Left cardiac atrium (tissue), 4 donors: ENCODE measurements at regions not wholly inside any gene's neighbourhood (a gene's known extent, or its start where the extent isn't known, plus 50 kb on each side); places are given as distances from the start of the nearest gene placed in this dataset.
A peak's percentile ranks its signal among the peaks of the same experiment; 100 is the strongest.

Experiments
- ATAC-seq, 2 donors: fragments of 200-7000 bp; cut with Tn5 transposase; one replicate each; pipeline ENCODE4 v1.9.1; 2020; ENCODE audit warnings: mild to moderate bottlenecking in 2 of 2, moderate library complexity in 2 of 2
- DNase-seq: peaks from one replicate; pipeline ENCODE4 v3.0.0-alpha.2; 2020
- intact Hi-C, 2 donors: fragments of 100-400 bp; cut with DNase I; formaldehyde crosslinking; loops; one replicate each; pipeline versions ENCODE4 v1.14.1 to v1.15.1; 2022 to 2023
- donor health status: DM: no; HTN: yes; CAD: no.
- donor health status: DM: no; HTN: yes; CAD: no; lungs with severe emphysema.
- donor health status: DM: yes; HTN: yes; CAD: no.
- donor health status: Dilated cardiomyopathy.

DNA sequence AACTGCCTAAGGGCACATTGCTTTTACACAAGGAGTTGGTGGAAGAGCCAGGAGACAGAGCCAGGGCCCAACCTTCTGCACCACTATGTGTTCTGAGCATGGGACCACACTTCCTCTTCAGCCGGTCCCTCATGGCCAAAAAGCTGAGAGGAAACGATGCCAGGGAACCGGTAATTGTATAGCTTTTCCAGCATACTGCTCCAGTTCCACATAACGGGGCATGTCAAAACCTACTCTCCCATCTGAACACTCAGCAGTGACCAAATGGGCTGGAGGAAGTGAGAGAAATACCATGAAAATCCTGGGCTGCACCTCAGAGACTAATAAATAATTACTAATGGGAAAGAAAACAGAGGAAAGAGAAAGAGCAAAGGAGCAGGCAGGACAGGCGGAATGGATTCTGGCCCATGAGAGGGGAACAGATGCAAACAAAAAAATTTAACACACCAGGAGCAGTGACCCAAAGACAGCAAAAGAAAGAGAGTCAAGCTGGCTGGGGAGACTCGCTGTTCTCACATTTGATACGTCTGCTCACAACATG, 52.0 kb upstream of the BMP2 start:
- DNase-seq (no peak), ATAC-seq (peak in 1 of 2 donors; percentile 21)
- intact Hi-C loops: no loop called here

DNA sequence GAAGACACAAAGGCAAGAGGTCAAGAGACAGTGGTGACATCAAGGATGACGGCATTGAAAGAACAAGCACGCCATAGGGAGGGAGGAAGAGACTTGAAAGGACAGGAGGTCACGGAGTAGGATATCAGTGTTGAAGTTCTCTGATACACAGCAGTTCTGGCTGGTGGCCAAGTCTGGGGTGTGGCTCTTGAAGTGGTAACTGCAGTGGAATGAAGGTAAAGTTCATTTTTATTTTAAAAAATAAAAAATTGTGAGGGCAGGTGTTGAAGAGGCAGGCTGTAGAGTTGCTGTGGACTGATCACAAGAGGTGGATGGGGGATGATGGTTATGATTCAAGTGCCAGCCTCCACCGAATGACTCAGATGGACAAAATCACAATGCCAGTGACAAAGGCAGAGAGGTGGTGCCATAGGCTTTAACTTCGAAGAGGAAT, 53.2 kb upstream of the BMP2 start:
- intact Hi-C loops: no loop called here
- peak in 1 of 2 donors; percentile 17 for ATAC-seq
- DNase-seq: peak; percentile 34

DNA sequence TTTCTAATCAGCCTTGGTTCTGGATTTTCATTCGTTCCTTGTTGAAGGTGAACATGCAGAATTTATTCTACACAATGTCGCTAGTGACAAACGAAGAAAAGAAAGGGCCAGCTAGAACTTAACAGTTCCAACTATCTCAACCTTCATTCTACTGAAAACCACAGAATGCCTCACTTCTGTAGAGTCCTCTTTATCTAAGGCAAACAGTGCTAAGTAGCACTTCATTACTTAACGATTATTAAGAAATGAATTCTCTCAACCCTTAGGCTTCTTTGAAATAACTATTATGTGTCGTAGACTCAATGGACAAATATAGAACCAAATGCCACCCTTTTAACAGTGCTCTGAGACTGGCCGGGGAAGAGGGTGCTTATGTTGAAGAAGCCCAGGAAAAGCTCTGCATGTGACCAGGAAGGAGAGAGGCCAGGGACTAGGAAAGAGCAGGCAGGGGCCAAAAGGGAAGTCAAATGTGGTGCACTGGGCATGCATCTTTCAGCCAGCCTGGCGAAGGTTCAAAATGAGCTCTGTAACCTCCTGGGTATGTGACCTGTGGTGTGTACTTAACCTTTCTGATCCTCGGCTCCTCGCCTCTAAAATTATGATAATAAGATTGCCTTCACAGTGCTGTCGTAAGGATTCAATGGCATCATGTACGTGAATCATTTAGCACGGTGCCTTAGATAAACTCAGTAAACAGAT, 55.4 kb upstream of the BMP2 start:
- intact Hi-C loops: no loop called here
- ATAC-seq: peak in 1 of 2 donors; percentile 13

DNA sequence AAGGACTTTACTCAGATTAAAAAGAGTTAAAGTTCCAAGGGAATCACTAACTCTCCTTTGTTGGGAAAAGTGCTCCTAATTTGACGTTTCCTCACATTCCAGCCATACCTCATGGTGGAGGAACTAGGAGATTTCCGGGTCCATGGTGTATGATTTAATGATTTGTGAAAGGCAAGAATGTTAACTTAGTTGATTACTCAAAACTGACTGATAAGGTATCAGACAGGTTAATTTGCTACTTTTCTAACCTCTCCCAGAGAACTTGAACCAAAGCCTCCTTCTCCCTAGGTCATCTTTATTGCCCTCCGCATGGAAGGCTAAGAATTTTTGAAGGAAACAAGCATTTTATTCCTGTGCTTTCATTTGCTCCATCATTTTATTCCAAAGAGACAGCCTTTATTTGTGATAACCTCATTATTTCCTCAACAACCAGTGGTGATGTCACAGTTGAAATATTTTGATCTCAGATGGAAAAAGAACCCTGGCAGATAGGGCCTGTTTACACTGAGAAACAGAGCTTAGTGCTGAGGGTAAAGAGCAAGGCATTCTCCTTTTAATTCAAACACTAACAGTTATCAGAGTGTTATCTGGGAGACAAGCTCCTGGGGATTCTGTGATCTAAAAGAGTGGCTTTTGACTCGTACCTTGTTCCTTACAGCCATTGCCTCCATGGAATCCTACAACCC, 57.4 kb upstream of the BMP2 start:
- intact Hi-C loops: no loop called here
- ATAC-seq (no peak), DNase-seq (no peak)

More for the DNA sequence above, 55.4 kb upstream of the BMP2 start:
- DNase-seq: no peak

DNA sequence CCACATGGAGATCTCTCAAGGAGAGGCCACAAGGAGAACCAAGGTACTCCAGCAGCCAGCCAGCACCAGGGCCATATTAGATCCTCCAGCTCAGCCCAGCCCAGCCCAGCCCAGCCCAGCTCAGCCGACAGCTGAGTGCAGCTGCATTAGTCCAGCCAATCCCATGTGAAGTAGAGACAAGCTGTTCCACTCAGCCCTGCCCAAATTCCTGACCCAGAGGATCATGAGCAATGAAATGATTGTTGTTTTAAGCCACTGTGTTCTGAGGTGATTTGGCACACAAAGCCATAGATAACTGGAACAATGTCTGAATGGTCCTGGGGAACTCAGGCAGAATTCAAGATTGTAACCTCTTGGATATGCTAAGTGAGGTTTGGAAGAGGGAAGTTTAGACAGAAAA, 59.5 kb upstream of the BMP2 start:
- intact Hi-C loops: no loop called here
- DNase-seq (peak; percentile 76), ATAC-seq (peak; percentile 64 to 95)

DNA sequence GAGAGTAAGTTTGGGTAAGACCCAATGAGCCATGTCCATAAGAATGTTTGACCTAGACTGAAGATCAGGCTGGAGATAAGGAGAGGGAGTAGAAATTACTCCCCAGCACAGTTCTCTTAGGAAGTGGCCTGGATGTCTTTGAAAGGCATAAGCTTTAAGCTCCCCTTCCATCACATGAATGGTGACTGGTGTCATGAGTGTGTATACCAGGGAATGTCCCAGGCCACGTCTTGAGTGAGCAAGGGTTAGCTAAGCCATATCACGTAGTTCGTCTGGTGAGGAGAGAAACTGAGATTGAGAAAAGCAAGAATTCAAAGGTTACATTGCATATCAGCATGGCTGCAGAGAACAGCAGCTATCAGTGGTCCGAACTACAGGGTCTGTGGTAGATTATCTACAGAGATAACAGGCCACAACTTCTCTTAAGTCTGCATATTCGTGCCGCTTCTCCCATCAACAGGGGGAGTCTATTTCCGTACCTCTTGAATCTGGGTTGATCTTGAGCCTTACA, 60.1 kb upstream of the BMP2 start:
- ATAC-seq (no peak), DNase-seq (no peak)
- intact Hi-C loops: no loop called here

DNA sequence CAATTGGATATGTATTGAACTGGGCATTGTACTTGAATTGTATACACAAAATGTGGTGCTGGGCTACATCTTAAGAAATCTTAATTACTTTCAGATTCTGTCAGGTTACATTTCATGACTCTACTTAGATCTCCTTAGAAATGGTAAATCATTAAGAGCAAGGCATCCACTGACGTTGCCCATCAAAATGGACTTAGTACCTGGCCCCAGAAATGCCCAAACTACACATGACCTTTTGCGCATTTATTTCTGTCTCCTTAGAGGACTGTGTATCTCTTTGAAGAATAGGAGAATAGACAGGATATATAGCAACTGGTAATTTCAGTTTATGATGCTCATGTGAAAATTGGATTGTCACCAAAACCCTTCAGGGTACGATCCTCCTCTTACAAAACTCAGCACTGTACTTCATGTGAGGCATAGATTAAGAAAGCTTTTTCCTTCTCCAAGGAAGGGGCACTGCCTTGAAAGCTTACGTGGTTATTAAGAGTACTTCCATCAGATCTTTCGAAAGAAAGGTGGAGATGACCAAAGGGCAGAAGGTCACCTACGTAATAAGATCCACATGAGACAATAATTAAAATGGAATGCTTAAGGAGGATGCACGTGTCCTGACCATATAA, 61.4 kb upstream of the BMP2 start:
- intact Hi-C loops: no loop called here
- ATAC-seq (no peak), DNase-seq (no peak)

DNA sequence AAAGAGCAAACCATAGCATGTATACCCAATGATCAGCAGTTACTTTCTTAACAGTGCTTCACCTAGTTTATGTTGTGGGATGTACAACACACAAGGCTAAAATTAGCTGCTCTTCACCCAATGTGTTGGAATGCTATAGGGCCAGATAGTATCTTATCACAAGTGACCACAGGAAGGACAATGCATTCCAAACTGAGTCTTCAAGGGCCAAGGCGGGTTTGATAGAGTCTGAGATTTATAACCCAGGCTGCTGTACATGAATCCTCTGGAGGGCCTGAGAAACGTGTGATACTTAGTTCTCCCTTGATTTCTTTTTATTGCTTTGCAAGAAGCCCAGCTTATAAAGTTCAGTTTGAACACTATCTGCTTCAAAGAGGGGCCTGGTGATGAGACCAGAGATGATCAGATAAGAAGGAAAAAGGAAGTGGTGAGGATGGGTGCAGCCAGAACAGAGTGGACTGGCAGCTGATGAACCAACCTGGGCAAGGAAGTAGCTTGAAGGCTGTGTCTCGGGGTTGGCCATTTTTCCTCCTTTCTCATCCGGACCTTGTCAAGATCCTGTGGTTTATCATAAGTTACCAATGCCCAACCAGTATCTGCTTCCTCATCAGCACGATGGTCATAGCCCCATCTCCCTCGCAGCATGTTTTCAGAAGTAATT, 62.2 kb upstream of the BMP2 start:
- intact Hi-C loops: no loop called here
- ATAC-seq: no peak
- no peak for DNase-seq

DNA sequence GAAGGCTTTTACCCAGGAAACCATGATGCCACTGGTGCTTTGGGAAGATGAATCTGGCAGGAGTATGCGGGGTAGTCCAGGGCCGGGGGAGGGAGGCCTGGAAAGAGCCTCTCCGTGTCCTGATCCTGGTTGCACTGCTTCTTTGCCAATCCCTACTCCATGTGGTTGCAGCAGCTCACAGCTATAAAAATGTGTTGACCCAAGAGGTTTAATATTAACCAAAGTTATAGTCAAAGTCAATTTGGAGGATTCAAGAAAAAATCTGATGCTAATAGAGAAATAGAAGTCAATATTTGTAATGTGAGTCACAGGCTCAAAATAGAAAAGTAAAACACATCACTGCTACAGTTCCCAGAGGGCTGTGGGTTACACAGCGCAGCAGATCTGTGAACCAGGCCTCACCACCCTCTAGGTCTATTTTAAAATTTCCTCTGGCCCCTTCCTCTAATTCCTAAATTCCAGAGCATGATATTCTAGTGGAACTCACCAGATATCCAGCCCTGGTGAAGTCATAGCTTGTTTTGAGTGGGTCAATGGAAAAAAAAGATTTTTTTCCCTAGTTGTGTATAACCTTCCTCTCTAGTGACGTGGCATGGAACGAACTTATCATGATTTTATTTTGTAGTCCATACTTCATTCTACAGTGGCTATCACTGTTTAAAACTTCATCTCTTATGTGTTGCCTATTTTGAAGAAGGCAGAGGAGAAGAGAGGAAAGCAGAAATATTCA, 63.2 kb upstream of the BMP2 start:
- intact Hi-C loops: no loop called here
- DNase-seq (no peak), ATAC-seq (peak; percentile 62 to 66)

DNA sequence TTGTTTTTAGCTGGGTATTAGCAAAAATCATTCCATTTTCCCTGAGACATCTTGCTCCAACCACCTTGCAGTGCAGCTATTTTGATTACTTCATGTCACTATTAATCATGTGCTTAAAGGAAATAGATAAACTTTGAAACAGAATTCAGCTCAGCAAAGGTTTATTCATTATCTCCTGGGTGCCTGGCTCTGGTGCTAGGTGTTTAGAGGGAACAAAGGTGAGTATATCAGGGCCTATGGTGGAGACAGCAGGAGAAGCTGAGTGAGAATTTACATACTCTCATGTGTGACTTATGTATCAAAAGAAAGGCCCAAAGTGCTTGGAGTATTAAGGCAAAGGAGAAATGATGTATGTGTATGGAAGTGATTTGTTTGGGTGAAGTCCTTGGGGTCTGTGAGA, 63.8 kb upstream of the BMP2 start:
- intact Hi-C loops: no loop called here
- ATAC-seq (no peak), DNase-seq (no peak)

DNA sequence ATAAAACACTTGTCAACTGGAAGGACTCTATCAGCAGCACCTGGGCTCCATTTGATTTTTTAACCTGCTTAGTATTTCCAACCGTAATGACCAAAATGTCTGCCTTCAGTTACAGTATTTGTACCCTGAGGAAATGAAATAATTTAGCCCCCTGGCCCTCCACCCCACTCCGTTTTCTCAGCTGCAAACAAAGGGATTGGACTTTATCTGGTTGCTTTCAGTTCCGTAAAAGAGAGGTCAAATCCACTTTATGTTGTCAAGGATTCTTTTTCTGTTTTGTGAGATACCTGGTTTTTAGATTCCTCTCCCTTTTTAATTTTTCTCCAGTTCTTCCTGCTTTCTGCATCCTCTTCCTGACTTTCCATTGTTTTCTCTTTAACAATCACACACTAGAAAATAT, 64.4 kb upstream of the BMP2 start:
- DNase-seq (no peak), ATAC-seq (no peak)
- intact Hi-C loops: no loop called here

DNA sequence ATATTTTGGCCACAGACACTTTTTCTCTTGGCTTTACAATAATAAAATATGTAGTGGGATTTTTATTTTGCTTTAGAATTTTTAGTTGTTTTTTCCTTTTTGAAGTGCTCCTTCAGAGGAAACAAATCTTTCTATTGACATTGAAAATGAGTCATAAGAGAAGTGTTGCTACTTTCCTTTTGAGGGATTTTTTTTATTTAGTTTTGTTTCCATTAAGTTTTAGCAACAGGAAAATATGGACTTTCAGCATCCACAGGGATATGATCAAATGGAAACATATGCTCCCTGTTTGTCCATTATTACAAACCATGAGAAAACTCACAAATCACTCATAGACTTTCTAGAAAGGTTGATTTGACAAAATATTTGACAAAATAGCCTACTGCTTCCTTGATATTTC, 65.3 kb upstream of the BMP2 start:
- ATAC-seq (no peak), DNase-seq (no peak)
- intact Hi-C loops: no loop called here

DNA sequence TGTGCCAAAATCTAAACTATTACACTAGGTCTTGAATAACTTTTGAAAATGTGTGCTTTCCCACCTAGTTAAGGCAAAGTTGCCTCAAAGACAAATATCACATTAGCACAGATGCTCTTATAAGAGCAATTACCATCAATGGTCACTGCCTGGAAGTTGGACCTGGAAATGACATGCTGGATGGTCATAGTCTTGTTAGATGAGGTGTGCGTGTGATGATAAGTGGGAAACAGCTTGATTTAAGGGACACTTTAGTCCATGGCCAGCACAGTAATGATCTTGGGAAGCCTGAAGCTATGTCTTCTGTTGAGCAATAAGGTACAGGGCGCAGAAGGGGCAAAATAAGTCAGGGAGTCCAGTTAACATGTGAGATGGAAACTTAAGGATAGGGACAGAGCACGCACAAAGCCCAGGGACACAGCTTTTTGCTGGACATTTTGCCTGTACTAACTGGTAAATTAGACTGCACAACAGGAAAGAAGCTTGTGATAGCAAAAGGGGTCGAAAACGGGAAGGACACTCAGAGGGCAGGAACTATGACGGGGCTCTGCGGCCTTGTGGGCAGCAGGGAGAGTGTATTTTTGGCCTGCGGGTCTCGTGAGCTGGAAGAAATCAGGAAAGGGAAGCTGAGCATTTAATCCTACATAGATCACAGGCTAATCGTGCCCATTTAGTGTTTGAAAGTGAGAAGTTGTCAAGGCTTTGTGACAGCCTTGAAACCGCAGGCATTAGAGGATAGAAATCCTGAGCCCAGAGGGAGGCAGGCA, 66.7 kb upstream of the BMP2 start:
- DNase-seq (peak; percentile 48), ATAC-seq (peak; percentile 55 to 68)
- intact Hi-C loops: no loop called here

DNA sequence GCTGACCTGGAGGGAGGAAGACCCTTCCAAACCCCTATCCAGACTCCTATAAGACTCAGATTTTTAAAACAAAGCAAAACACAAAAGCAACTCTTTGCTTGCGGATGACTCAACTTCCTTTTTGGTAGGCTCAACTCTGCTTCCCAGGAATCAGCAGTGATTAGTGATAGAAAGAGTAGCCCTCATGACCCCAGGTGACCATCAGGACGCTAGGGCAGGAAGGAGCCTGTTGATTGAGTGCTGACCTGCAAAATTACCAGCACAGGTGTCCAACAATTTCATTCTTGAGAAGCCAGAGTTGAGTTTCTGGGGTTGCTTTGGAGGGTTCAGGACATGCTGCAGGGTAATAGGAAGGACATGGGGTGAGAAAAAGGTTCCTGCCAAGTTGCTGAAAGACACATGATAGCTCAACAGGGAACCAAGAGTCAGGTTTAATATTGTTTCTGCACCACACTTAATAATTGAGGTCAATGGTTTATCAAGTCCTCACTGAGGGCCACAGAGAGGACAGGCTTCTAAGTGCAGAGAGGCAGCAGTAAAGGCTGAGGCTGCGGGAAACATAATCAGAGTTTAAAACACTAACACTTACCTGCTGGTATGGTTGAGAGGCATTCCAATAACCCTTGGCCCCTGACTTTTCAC, 67.4 kb upstream of the BMP2 start:
- intact Hi-C loops: no loop called here
- ATAC-seq (no peak), DNase-seq (no peak)

DNA sequence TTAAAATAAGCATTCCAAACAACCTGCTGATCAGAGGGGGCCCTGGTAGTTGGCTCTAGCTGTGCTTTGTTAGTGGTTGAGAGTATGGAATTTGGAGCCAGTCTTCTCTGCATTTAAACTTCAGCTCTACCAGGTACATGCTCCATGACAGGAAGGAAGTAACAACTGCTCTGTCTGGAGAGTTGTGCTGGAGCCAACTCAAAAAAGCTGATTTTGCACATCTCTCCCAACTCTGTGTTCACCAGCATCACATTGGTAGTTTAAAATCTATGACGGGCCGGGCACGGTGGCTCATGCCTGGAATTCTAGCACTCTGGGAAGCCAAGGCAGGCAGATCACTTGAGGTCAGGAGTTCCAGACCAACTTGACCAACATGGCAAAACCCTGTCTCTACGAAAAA, 68.8 kb upstream of the BMP2 start:
- ATAC-seq (no peak), DNase-seq (no peak)
- intact Hi-C loops: no loop called here

DNA sequence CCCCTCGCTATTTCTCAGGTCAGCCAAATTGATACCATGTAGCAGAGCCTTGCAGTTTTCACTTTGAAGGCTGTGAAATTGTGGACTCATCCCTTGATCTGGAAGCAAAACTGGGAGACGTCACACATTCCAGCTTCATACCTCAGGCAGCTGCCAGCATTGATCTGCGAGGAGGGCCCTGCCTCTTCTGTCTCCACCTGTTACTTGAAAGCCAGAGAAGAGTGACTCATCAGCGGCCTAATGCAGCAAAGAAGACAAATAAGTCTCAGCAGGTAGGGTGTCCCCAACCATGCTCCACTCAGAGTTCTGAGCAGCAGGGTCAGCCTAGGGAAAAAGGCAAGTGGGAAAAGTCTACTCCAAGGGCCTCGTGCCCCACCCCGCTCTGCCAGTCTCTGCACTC, 69.4 kb upstream of the BMP2 start:
- ATAC-seq (peak; percentile 29 to 81), DNase-seq (no peak)
- intact Hi-C loops: no loop called here

DNA sequence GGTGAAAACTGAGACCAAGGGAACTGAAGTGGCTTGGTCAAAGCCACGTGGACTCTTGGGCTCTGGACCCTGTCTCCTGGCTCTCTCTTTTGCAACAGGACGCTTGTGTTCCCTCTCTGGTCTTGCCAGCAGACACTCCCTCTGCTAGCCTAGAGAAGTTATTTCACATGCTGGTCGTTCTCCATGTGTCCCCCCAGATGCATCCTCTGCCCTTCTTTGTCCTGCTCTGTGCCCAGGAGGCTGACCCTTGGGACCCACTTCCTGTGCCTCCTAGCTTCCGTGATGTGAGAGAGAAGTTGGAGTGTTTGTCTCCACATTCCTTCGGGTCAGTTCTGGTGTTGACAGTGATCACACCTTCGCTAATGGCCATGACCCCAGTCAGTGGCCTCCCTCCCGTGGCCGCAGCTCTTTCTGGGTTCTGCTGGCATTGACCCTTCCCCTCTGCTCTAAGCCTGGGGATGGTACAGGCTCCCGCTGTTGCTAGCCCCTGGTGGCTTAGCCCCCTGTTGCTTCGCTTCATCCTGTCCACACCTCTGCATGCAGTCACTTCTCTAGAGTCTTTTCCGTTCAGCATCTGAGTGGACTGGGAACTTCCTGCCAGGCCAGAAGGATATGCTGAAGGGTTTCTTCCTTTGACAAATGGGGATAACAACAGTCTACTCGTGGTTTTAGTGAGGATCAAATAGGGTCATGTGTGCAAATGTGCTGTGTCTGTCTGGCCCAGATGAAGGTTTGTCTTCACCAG, 70.1 kb upstream of the BMP2 start:
- no peak for ATAC-seq

More for the DNA sequence above, 70.1 kb upstream of the BMP2 start:
- intact Hi-C loops: no loop called here
- DNase-seq: no peak
